ENCODE measurements at regions not wholly inside any gene's neighbourhood (a gene's known extent, or its start where the extent isn't known, plus 50 kb on each side); places are given as distances from the start of the nearest gene placed in this dataset.

DNA sequence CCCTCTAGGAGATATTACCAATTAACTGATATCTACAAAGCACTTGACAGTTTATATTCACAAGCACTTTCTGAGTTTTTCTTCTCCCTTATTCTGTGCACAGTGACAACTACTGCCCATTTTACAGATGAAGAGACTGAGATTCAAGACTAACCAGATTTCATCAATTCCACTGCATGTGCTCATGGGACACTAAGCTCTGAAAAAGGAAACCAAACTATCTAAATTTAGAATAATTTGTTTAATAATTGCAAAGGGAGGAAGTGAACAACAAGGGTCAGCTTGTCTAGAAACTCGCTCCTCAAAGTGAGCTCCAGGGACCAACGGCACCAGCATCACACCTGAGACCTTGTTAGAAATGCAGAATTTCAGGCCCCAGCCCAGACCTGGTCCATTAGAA is 50.8 kb upstream of the MYLIP start:
- DNase-seq, result no peak

- DNase-seq, result no peak
Measured at GRCh38 chr6:16069671-16070070, 59.2 kb upstream of the MYLIP start.

DNA sequence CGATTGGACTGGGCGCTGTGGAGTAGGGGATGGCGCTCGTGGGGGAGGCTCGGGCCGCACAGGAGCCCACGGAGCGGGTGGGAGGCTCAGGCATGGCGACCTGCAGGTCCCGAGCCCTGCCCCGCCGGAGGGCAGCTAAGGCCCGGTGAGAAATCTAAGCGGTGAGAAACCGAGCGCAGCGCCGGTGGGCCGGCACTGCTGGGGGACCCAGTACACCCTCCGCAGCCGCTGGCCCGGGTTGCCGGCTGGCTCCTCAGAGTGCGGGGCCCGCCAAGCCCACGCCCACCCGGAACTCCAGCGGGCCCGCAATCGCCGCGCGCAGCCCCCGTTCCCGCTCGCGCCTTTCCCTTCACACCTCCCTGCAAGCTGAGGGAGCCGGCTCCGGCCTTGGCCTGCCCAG is 59.7 kb upstream of the MYLIP start:
- DNase-seq, result no peak

- no peak for DNase-seq
Measured at GRCh38 chr6:16067568-16067967, 61.3 kb upstream of the MYLIP start.

- no peak for DNase-seq
Measured at GRCh38 chr6:16064671-16065072, 64.2 kb upstream of the MYLIP start.

DNA sequence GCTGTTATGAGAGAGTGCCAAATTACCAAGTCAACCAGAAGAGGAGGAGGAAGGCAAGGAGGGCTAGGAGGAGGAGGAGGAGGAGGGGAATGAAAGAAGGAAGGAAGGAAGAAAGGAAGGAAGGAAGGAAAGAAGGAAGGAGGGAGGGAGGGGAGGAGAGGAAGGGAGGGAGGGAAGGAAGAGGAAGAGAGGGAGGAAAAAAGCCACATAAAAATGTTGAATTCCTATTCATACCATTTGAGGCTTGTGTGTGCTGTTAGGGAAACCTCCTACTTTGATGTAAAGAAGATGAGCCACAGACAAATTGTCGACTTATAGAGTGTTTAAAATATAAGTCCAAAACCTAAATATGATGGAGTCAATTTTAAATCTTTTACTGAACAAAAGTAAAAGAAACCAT is 65.3 kb upstream of the MYLIP start:
- DNase-seq, result no peak

GRCh38 chr6:16061818-16062217 is 67.1 kb upstream of the MYLIP start:
- DNase-seq, result no peak

- no peak for DNase-seq
Measured at GRCh38 chr6:16060039-16060438, 68.8 kb upstream of the MYLIP start.

DNA sequence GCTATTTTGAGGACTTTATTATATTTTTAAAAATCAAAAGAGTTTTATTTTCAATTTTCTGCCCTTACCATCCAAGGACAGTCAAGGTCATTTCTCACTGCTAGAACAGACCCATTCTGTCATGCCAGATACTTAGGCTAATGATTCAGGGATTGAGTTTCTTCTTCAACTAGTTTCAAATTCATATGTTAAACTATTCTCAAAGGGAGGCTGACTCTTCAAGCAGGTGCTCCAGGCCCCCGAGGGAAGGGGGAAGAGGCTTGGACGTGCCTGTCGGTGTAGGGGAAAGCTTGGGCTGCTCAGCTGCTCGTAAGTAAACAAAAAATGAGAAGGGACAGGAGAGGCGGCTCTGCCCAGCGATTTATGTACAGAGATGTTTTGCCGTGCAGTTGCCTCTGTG is 69.4 kb upstream of the MYLIP start:
- no peak for DNase-seq

DNA sequence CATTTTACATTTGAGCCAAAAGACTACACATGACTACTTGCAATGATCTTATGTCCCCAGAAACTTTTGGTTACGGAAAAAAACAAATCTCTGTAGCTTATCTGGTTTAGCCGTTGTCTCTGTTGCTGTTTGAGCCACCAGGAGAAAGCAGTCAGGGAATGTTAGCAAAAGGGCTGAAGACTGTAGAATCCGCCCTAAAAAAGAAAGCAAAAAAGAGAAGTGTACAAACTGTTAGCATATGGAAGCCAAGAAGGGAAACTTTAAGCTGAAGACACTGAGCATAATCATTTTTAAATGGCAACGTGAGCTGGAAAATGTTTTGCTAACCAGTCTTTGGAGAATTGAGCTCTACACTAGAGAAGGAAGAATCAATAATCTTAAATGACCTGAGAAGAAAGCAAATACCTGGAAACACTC is 69.9 kb upstream of the MYLIP start:
- DNase-seq, result no peak

GRCh38 chr6:16058201-16058928 is 70.5 kb upstream of the MYLIP start:
- DNase-seq, result no peak

- peak; percentile 21 for DNase-seq
Measured at GRCh38 chr6:16057446-16057845, 71.4 kb upstream of the MYLIP start.

DNA sequence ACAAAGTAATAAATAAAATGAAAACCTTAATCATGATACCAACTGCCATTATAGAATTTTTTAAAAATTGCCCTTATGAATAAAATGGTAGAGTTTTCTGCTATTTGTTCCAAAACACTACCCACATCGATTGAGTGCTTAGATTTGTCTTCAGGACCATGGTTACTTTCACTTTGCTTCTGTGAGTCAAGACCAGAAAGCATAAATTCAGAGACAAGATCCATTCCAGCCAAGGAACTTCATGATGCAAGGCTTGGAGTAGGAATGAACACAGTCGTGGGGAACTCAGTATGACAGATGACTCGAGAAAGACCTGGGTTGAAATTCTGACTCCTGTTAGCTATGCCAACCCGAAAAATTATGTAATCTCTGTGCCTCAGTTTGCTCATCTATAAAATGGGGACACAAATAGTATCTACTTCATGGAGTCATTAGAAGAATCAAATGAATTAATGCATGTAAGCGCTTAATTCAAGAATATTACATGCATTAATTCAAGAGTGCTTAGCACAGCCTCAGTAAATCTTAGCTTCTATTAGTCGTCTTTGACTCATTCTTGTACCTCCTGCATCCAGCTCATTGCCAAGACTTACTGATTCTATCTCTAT is 72.5 kb upstream of the MYLIP start:
- DNase-seq, result no peak

DNA sequence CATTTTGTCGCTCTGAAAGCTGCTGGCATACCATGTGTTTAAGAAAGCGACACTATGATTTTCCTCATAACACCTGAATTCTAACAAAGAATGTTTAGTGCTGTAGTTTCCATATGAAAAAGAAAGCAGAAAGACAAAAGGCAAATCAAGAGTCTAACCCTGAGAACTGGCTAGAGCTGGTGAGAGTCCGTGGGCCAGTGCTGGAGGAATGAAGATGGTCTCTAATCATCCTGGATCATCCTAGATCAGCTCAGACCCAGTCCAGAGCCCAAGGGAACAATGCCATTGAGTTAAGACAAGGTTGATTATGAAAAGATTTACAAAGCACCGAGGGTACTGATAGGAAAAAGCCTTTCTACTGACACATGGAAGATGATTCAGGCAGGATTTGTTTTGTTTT is 73.0 kb upstream of the MYLIP start:
- no peak for DNase-seq

GRCh38 chr6:16049168-16049567 is 79.7 kb upstream of the MYLIP start:
- DNase-seq, result peak; percentile 41

- no peak for DNase-seq
Measured at GRCh38 chr6:16048221-16048620, 80.7 kb upstream of the MYLIP start.

DNA sequence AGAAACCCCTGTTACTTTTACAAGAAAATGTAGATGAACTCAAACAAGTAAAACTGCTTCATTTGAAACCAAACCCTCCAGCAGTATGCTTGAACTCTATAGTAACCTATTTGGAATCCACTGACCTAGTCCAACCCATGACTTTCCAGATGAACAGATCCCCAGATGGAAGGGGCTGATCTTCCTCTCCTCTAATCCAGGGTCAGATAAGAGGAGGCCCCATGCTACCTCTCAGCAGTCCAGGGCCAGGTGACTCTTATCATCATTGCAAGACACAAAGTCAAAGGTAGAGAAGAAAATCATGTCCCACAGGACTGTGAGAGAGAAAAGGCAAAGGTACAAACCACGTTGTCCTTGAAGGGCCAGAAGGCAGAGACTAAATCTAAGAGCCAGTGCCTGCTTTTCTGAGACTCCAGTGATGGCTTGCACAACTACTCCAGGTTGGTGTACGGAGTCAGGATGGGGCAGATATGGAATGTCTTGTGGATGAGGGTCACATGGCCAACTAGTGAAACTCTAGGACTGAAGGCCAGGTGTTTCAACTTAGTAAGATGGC is 81.4 kb upstream of the MYLIP start:
- no peak for DNase-seq

- DNase-seq, result no peak
Measured at GRCh38 chr6:16045238-16045637, 83.6 kb upstream of the MYLIP start.

DNA sequence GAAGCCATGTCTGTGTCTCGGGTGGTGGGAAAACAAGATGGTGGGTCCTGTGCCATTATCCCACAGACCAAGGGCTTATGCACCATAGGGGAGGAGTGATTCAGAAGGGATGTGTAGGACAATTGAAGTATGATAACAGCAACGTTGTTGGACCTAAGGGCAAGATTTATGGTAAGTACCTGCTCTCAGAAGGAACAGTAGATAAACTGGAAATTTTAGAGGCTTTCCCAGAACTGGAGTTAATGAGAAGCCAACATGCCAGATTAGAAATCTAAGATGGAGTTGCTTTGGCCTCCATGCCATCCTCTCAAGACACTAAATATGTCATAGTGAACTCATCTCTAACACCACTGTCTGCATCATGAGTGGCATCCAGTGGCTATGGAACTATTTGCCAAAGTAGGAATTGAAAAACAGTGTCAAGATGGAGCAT is 84.7 kb upstream of the MYLIP start:
- no peak for DNase-seq

DNA sequence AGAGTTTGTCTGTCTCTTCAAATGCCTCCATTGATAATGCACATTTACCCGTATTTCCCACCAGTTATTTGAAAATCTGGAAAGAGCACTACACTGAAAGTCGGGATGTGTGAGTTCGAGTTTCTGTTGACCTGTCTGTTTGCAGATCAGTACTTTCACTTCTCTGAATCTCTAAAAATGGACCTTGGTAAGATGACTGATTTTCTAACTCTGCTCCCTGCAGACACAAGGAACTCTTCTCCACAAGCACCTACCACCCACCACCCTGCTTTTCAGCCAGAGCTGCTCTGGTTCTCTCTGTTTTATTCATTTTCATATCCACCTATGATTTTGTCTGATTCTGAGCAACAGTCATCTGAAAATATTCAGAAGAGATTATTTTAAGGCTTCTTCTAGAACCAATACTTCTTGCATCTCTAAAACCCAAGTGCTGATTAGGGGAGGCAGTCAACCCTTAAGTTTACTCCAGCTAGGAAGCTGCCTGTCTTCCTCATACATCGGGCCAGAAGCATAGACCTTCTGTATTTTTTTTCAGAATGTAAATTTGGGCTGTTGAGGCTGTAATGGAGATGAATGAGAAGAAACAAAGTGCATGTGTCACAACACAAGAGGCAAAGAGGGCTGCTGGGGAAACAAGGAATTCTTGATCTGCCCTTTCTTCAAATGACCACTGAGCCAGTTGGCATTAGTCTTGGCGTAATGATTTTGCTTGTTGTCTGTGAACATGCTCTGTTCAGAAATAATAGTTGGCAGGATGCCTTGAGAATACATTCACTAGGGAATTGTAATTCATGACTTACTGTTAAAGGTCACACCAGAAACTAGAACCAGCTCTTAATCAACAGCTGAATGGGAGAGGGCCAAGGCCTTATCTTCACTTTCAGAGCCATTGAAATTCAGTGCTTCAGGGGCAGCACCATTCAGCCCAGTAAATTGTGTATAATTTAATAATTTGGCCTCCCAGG is 85.4 kb upstream of the MYLIP start:
- DNase-seq, result no peak

- no peak for DNase-seq
Measured at GRCh38 chr6:16042751-16043150, 86.1 kb upstream of the MYLIP start.

- no peak for DNase-seq
Measured at GRCh38 chr6:16041327-16041726, 87.6 kb upstream of the MYLIP start.

DNA sequence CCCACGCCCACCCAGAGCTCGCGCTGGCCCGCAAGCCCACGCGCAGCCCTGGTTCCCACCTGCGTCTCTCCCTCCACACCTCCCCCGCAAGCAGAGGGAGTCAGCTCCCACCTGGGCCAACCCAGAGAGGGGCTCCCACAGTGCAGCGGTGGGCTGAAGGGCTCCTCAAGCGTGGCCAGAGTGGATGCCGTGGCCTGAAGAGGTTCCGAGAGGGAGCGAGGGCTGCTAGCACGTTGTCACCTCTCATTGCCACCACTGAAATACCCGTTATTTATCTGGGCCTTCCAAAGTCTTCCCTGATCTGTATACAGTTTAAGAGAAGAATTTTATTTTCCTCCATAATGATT is 88.3 kb upstream of the MYLIP start:
- DNase-seq, result no peak
